Heart left ventricle (tissue), 16 donors: ENCODE measurements at regions not wholly inside any gene's neighbourhood (a gene's known extent, or its start where the extent isn't known, plus 50 kb on each side); places are given as distances from the start of the nearest gene placed in this dataset.

ENCODE experiments used
- ATAC-seq, 4 donors: fragments of 200-7000 bp; cut with Tn5 transposase; one replicate each; pipeline ENCODE4 v1.9.1; 2020 to 2022; ENCODE audit warnings: moderate library complexity in 4 of 4, mild to moderate bottlenecking in 3 of 4, moderate number of reproducible peaks in 1 of 4
- DNase-seq, 5 donors: peaks; one replicate each; pipeline ENCODE4 v3.0.0-alpha.2; 2020
- H3K27ac ChIP-seq, 12 donors: fragments of 200-600 bp; sonication (generic) in 4 of 12; one replicate each; pipeline versions ENCODE4 v1.5.0 to v1.8.0; 2016 to 2022; ENCODE audit warnings: mild to moderate bottlenecking in 2 of 12
- H3K27me3 ChIP-seq, 9 donors: fragments of 200-600 bp; sonication (generic) in 2 of 9; one replicate each; pipeline versions ENCODE4 v1.5.1 to v1.8.0; 2016 to 2022; ENCODE audit warnings: mild to moderate bottlenecking in 3 of 9
- H3K36me3 ChIP-seq, 9 donors: fragments of 200-600 bp; sonication (generic) in 2 of 9; one replicate each; pipeline versions ENCODE4 v1.5.0 to v1.8.0; 2018 to 2022; ENCODE audit warnings: mild to moderate bottlenecking in 2 of 9
- H3K4me1 ChIP-seq, 12 donors: fragments of 200-600 bp; sonication (generic) in 4 of 12; one replicate each; pipeline versions ENCODE4 v1.5.0 to v1.8.0; 2016 to 2022; ENCODE audit warnings: mild to moderate bottlenecking in 3 of 12
- H3K4me3 ChIP-seq, 12 donors: fragments of 200-600 bp; sonication (generic) in 4 of 12; one replicate each; pipeline versions ENCODE4 v1.5.0 to v1.8.0; 2017 to 2022; ENCODE audit warnings: mild to moderate bottlenecking in 9 of 12, moderate library complexity in 4 of 12
- H3K9me3 ChIP-seq, 12 donors: fragments of 200-600 bp; sonication (generic) in 4 of 12; one replicate each; pipeline versions ENCODE4 v1.5.0 to v1.8.0; 2016 to 2022; ENCODE audit warnings: mild to moderate bottlenecking in 1 of 12
- CTCF ChIP-seq, 12 donors: fragments of 200-600 bp; sonication (generic) in 4 of 12; IDR thresholded peaks; one replicate each; pipeline versions ENCODE4 v1.5.0 to v1.8.0; 2018 to 2022; ENCODE audit warnings: antibody characterized with exemption in 12 of 12, mild to moderate bottlenecking in 5 of 12
- POLR2A ChIP-seq, 2 donors: fragments of 450-650 bp; IDR thresholded peaks; one replicate each; pipeline ENCODE4 v1.6.1; 2017; ENCODE audit warnings: antibody characterized with exemption in 2 of 2, mild to moderate bottlenecking in 2 of 2, moderate library complexity in 2 of 2
- WGBS, 4 donors: extraction: QIAGEN DNeasy Blood & Tissue Kit in 2 of 4; methylation state at CpG; one replicate each; pipeline versions ENCODE4 v1.1.5 to v1.1.7; 2013 to 2018; 5-methylcytosine and 5-hydroxymethylcytosine counted together
- intact Hi-C, 10 donors: fragments of 100-400 bp; cut with DNase I; formaldehyde crosslinking; loops; one replicate each; pipeline versions ENCODE4 v1.11.1 to v1.14.2; 2022
- donor health status: ischemic (EF 13 %, LVEDD 7.1; RV severe dilation, severe dysfunction).
- donor health status: healthy with polysubstance abuse.
- donor health status: DM: no; HTN: yes; CAD: no.
- donor health status: DM: no; HTN: no; CAD: no.
- donor health status: ischemic (EF 25% LVEDD 6.9; RV normal size, moderate dysfunction).
- donor health status: ischemic (EF 25% LVEDD 5.7; RV mildly dilated, moderate dysfunction).
- donor health status: healthy.
- donor health status: DM: yes; HTN: yes; CAD: no.
- donor health status: ischemic (EF 35%, LVEDD 5.7; RV mildly dilated, moderate dysfunction).
- donor health status: nonischemic (EF 11% LVEDD 7.7; RV severe dilation, severe dysfunction).
- donor health status: DM: yes; HTN: yes; CAD: no.
- donor health status: PGD.
- donor health status: ischemic (EF 29% LVEDD 5.4; RV normal size, mild dysfunction).
- donor health status: nonischemic (EF 23%, LVEDD 6.1; RV moderate dilation, normal function).

GRCh38 chr3:193914602-193915001 is 221.3 kb upstream of the HES1 start:
- TF ChIP-seq CTCF (IDR thresholded peaks at IDR 0.05) (no peak), POLR2A (IDR thresholded peaks at IDR 0.05) (no peak)
- H3K27me3 ChIP-seq: peaks cover 0 to 4% (median 0%) of the 10 kb centered on the region in 9 donors
- intact Hi-C loops: no loop called here
- no peak for ATAC-seq
- H3K9me3 ChIP-seq: no peaks in the 10 kb centered on the region
- no peak overlapping the region for H3K4me3 ChIP-seq
- H3K36me3 ChIP-seq: no peaks in the 10 kb centered on the region
- H3K27ac ChIP-seq: no peak overlapping the region
- WGBS, 4 donors: 87 to 100% (median 97%) methylated on average over 1 of the region's 1 CpG
- DNase-seq: no peak
- peaks cover 0 to 13% (median 0%) of the 10 kb centered on the region in 12 donors for H3K4me1 ChIP-seq

GRCh38 chr3:193915099-193915498 is 220.8 kb upstream of the HES1 start:
- intact Hi-C loops: no loop called here

GRCh38 chr3:193915613-193916012 is 220.3 kb upstream of the HES1 start:
- TF ChIP-seq POLR2A (IDR thresholded peaks at IDR 0.05) (no peak), CTCF (IDR thresholded peaks at IDR 0.05) (no peak)
- intact Hi-C loops: no loop called here
- Histone ChIP-seq H3K4me1 (peaks cover 0 to 13% (median 0%) of the 10 kb centered on the region in 12 donors), H3K4me3 (no peak overlapping the region), H3K27ac (no peak overlapping the region), H3K9me3 (no peaks in the 10 kb centered on the region), H3K27me3 (peaks cover 0 to 4% (median 0%) of the 10 kb centered on the region in 9 donors), H3K36me3 (no peaks in the 10 kb centered on the region)
- ATAC-seq: no peak
- DNase-seq: no peak

More at GRCh38 chr3:193915099-193915498, 220.8 kb upstream of the HES1 start:
- TF ChIP-seq POLR2A (IDR thresholded peaks at IDR 0.05) (no peak), CTCF (IDR thresholded peaks at IDR 0.05) (no peak)
- H3K9me3 ChIP-seq: no peaks in the 10 kb centered on the region
- no peak for DNase-seq
- peaks cover 0 to 4% (median 0%) of the 10 kb centered on the region in 9 donors for H3K27me3 ChIP-seq
- no peak overlapping the region for H3K27ac ChIP-seq
- ATAC-seq: no peak
- no peaks in the 10 kb centered on the region for H3K36me3 ChIP-seq
- WGBS, 4 donors: 95 to 98% (median 97%) methylated on average over 4 of the region's 4 CpGs
- H3K4me1 ChIP-seq: peaks cover 0 to 13% (median 0%) of the 10 kb centered on the region in 12 donors
- no peak overlapping the region for H3K4me3 ChIP-seq

GRCh38 chr3:193917158-193917557 is 218.8 kb upstream of the HES1 start:
- DNase-seq: no peak
- H3K27me3 ChIP-seq: peaks cover 0 to 4% (median 0%) of the 10 kb centered on the region in 9 donors
- 95 to 99% (median 98%) methylated on average over 2 of the region's 2 CpGs for WGBS, 4 donors
- H3K4me1 ChIP-seq: peaks cover 0 to under 1% (median 0%) of the 10 kb centered on the region in 12 donors
- no peaks in the 10 kb centered on the region for H3K9me3 ChIP-seq
- no peak for ATAC-seq
- TF ChIP-seq CTCF (IDR thresholded peaks at IDR 0.05): no peak
- H3K36me3 ChIP-seq: no peaks in the 10 kb centered on the region
- intact Hi-C loops: no loop called here
- no peak overlapping the region for H3K4me3 ChIP-seq
- no peak overlapping the region for H3K27ac ChIP-seq
